ENCODE measurements at regions not wholly inside any gene's neighbourhood (a gene's known extent, or its start where the extent isn't known, plus 50 kb on each side); places are given as distances from the start of the nearest gene placed in this dataset.

DNA sequence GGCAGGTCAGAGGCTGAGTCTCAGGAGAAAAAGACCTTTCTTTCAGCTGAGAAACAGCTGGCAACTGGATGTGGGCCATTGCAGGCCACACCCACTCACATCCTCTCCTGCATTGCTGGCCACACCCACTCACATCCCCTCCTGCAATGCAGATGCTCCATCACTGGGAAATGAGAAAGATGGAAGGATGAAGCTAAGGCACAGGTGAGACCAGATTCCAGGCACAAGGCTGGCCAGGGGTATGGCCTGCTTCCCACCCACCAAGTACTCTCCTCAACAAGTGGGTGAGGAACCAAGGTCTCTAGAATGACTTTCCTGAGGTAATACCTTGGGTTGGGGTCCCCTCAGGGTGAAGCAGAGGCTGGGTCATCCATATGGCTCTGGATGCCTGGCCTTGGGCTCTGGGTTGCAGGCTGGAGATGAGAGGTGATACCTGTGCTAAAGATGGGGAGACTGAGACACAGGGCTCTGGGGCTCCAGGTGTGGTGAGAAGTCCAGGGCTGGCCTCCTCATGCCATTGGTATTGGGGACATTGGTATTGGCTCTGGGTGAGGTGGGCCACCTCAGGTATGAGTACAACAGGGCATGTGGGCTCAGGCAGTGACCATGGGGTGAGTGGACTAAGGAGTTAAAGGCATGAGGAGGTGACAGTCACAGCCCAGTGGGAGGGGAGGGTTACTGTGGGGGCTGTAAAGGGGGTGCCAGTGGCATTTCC, 1726.8 kb downstream of the TP53TG3F start:
- Mint-ChIP-seq H3K4me3 (no peak overlapping the region), H3K27ac (no peak overlapping the region), H3K36me3 (ENCODE audit: low read depth) (no peaks in the 10 kb centered on the region), H3K4me1 (ENCODE audit: low read depth) (no peaks in the 10 kb centered on the region), H3K9me3 (peaks cover 15% of the 10 kb centered on the region), H3K27me3 (no peaks in the 10 kb centered on the region)
- intact Hi-C loops (cut with micrococcal nuclease) = no loop called here
- ChIA-PET POLR2A (no interaction called here), CTCF (no interaction called here)
- TF ChIP-seq CTCF (IDR thresholded peaks at IDR 0.05) = no peak
- DNase-seq = no peak
- no peak for ATAC-seq

DNA sequence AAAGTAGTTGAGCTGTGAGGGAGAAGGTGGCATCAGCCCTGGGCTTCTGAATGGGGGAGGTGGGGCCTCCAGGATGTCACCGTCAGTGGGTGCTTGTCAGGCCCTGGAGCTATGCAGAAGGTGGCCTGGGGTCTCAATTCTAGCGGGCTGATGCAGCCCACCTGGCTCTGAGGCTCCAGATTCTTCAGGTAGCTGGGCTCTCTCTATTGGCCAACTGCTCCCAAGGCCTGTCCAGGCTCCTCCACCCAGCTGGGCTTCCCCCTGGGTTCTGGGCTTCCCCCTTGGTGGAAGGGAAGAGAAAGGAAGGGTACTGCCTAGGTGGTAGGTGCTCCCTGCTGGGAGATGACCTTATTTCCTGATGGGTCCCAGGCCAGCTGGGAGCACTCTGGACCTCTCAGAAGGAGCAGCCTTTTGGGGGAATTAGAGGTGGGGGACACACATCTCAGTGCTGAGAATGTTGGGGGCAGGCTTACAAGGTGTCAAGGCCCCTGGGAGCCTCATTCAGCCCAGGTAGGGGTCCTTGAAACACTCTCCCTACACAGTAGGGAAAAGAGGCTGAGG, 1728.3 kb downstream of the TP53TG3F start:
- DNase-seq (no peak), ATAC-seq (no peak)
- ChIA-PET CTCF (no interaction called here), POLR2A (no interaction called here)
- no peak overlapping the region for H3K4me3 Mint-ChIP-seq
- H3K27ac Mint-ChIP-seq = no peak overlapping the region
- H3K9me3 Mint-ChIP-seq = peaks cover 13% of the 10 kb centered on the region
- no peak for TF ChIP-seq CTCF (IDR thresholded peaks at IDR 0.05)
- no peaks in the 10 kb centered on the region for H3K36me3 Mint-ChIP-seq (ENCODE audit: low read depth)
- intact Hi-C loops (cut with micrococcal nuclease) = no loop called here
- H3K4me1 Mint-ChIP-seq (ENCODE audit: low read depth) = no peaks in the 10 kb centered on the region
- no peaks in the 10 kb centered on the region for H3K27me3 Mint-ChIP-seq

GRCh38 chr16:35188288-35189155, 1729.1 kb downstream of the TP53TG3F start:
- ChIA-PET CTCF (no interaction called here), POLR2A (no interaction called here)
- Mint-ChIP-seq H3K4me1 (ENCODE audit: low read depth) (no peaks in the 10 kb centered on the region), H3K9me3 (peaks cover 13% of the 10 kb centered on the region), H3K36me3 (ENCODE audit: low read depth) (no peaks in the 10 kb centered on the region), H3K27me3 (no peaks in the 10 kb centered on the region), H3K27ac (no peak overlapping the region), H3K4me3 (no peak overlapping the region)
- DNase-seq = peak; percentile 3
- ATAC-seq = no peak
- intact Hi-C loops (cut with micrococcal nuclease) = no loop called here
- TF ChIP-seq CTCF (IDR thresholded peaks at IDR 0.05) = no peak

DNA sequence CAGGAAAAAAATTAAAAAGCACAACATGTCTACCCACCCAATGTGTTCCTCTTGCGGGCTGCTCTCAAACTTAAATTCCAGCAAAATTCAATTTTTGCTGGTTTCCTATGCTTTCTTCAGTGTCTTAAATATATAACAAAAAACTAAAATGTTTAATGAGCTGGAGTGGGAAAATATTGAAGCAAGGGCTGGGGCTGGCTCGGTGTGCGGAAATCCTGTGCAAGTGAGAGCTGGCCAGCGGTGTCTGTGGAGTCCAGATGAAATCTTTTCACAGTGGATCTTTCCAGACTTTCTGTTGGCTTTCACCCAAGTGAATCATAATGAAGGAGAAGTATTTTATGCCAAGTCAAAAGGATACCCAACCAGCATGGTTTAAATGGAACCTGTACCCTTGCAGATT, 1733.6 kb downstream of the TP53TG3F start:
- DNase-seq (no peak), ATAC-seq (no peak)
- no peak for TF ChIP-seq CTCF (IDR thresholded peaks at IDR 0.05)
- Mint-ChIP-seq H3K9me3 (peaks cover 6% of the 10 kb centered on the region), H3K4me3 (no peak overlapping the region), H3K27me3 (no peaks in the 10 kb centered on the region), H3K27ac (no peak overlapping the region), H3K4me1 (ENCODE audit: low read depth) (no peaks in the 10 kb centered on the region), H3K36me3 (ENCODE audit: low read depth) (no peaks in the 10 kb centered on the region)
- ChIA-PET POLR2A (no interaction called here), CTCF (no interaction called here)
- intact Hi-C loops (cut with micrococcal nuclease) = no loop called here

DNA sequence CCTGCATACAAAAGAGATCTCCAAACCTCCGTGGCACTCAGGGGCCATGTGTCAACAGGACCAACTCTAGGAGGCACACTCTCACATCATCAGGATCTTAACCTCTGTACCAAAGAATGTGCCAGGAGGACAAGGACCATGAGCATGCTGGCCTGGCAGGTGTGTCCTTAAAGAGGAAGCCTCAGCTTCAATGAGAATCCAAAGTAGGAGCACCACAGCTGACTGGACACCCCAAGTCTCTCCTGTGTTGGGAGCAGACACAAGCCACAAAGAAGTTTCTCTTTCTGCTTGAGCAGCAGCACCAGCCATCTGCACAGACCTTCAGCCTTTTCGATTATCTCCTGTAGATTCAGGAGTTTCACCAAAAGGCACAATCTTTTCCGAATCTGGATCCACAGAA, 1734.5 kb downstream of the TP53TG3F start:
- no peak overlapping the region for H3K4me3 Mint-ChIP-seq
- DNase-seq (no peak), ATAC-seq (no peak)
- ChIA-PET POLR2A (no interaction called here), CTCF (no interaction called here)
- H3K4me1 Mint-ChIP-seq (ENCODE audit: low read depth) = no peaks in the 10 kb centered on the region
- H3K9me3 Mint-ChIP-seq = peaks cover 4% of the 10 kb centered on the region
- no peak for TF ChIP-seq CTCF (IDR thresholded peaks at IDR 0.05)
- intact Hi-C loops (cut with micrococcal nuclease) = no loop called here
- no peak overlapping the region for H3K27ac Mint-ChIP-seq
- no peaks in the 10 kb centered on the region for H3K27me3 Mint-ChIP-seq
- no peaks in the 10 kb centered on the region for H3K36me3 Mint-ChIP-seq (ENCODE audit: low read depth)

Data from activated CD8-positive, alpha-beta T cell treated with anti-CD3 and anti-CD28 coated beads for 36 hours (primary cell).